Esophagus squamous epithelium (tissue), 5 donors: ENCODE measurements at regions not wholly inside any gene's neighbourhood (a gene's known extent, or its start where the extent isn't known, plus 50 kb on each side); places are given as distances from the start of the nearest gene placed in this dataset.

Experiments
- DNase-seq: peaks from one replicate; lab custom pipeline; 2025; lab: John Stamatoyannopoulos, UW
- H3K27ac ChIP-seq, 4 donors: fragments of 200-600 bp; sonication (generic); one replicate each; pipeline ENCODE4 v1.5.1; 2016 to 2019; ENCODE audit warnings: mild to moderate bottlenecking in 1 of 4
- H3K27me3 ChIP-seq, 4 donors: fragments of 200-600 bp; sonication (generic); 1 replicate in 3 of 4; 2 replicates in 1 of 4; pipeline versions ENCODE4 v1.5.1 to v1.6.0; 2017 to 2021; ENCODE audit warnings: antibody characterized with exemption in 1 of 4
- H3K36me3 ChIP-seq, 3 donors: fragments of 200-600 bp; sonication (generic); one replicate each; pipeline ENCODE4 v1.5.1; 2016 to 2019
- H3K4me1 ChIP-seq, 3 donors: fragments of 200-600 bp; sonication (generic); one replicate each; pipeline ENCODE4 v1.5.1; 2017 to 2019
- H3K4me3 ChIP-seq, 4 donors: fragments of 200-600 bp; sonication (generic); 1 replicate in 3 of 4; 2 replicates in 1 of 4; pipeline ENCODE4 v1.5.1; 2016 to 2019; ENCODE audit warnings: mild to moderate bottlenecking in 2 of 4, moderate library complexity in 1 of 4
- H3K9me3 ChIP-seq, 3 donors: fragments of 200-600 bp; sonication (generic); one replicate each; pipeline ENCODE4 v1.5.1; 2016 to 2019
- POLR2A ChIP-seq, 4 donors: fragments of 450-650 bp; IDR thresholded peaks; one replicate each; pipeline ENCODE4 v1.6.1; 2017; ENCODE audit warnings: antibody characterized with exemption in 4 of 4, mild to moderate bottlenecking in 4 of 4, moderate library complexity in 3 of 4
- WGBS, 2 donors: methylation state at CpG; one replicate each; pipeline ENCODE4 v1.1.5; 2018; 5-methylcytosine and 5-hydroxymethylcytosine counted together
- intact Hi-C: fragments of 100-400 bp; cut with DNase I; formaldehyde crosslinking; loops from one replicate; pipeline ENCODE4 v1.15.0; 2022
- TF ChIP-seq, protein P1 (sequence below), 6 experiments: fragments of 450-650 bp in 4 of 6; fragments of 200-600 bp in 2 of 6; sonication (generic) in 2 of 6; IDR thresholded peaks; one replicate each; pipeline ENCODE4 v1.5.1; 2016 to 2019; ENCODE audit warnings: antibody characterized with exemption in 6 of 6, mild to moderate bottlenecking in 4 of 6, moderate library complexity in 4 of 6
- donor health status: DM: yes; HTN: yes; CAD: no.

DNA sequence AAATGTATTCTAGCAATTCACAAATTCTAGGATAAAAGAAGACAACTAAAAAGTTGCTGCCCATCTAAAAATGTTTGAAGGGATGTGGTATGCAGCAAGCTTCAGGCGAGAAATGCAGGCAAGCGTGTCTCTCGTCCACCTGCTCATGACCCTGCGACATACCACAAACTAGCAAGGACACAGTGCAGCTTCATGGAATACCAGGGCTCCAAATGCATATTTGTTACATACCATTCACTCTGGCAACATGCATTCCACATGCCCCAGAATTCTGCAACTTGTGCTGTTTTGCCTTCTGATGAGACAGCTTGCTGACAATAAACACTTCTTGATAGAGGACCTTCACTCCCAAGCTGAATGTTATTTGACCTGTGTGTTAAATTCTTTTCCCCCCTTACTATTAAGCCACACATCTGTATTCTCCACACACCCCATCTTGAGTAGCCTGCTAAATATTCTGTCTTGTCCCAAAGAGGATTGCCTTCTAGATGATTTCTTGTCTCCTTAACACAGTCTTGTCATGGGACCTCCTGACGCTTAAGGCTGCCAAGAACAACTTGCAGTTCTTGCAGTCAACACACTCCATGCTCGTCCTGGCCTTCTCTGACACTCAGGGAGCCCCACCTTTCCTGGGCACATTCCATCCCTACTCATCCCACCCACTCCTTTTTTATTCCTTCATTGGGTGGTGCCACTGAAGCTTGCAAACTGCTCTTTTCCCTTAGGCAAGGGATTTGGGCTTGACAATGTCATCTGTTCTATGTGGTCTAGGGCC lies 340.5 kb downstream of the PIK3R1 start:
- H3K4me1 ChIP-seq: peaks cover 0 to 43% (median 8%) of the 10 kb centered on the region in 3 donors
- 66 to 78% methylated on average over 6 of the region's 6 CpGs for WGBS, 2 donors
- no peaks in the 10 kb centered on the region for H3K27me3 ChIP-seq
- no peak overlapping the region for H3K27ac ChIP-seq
- H3K4me3 ChIP-seq: no peak overlapping the region
- TF ChIP-seq, protein P1, sequence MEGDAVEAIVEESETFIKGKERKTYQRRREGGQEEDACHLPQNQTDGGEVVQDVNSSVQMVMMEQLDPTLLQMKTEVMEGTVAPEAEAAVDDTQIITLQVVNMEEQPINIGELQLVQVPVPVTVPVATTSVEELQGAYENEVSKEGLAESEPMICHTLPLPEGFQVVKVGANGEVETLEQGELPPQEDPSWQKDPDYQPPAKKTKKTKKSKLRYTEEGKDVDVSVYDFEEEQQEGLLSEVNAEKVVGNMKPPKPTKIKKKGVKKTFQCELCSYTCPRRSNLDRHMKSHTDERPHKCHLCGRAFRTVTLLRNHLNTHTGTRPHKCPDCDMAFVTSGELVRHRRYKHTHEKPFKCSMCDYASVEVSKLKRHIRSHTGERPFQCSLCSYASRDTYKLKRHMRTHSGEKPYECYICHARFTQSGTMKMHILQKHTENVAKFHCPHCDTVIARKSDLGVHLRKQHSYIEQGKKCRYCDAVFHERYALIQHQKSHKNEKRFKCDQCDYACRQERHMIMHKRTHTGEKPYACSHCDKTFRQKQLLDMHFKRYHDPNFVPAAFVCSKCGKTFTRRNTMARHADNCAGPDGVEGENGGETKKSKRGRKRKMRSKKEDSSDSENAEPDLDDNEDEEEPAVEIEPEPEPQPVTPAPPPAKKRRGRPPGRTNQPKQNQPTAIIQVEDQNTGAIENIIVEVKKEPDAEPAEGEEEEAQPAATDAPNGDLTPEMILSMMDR (IDR thresholded peaks at IDR 0.05): no peak
- TF ChIP-seq POLR2A (IDR thresholded peaks at IDR 0.05): no peak
- peaks cover 0 to 10% (median 9%) of the 10 kb centered on the region in 3 donors for H3K9me3 ChIP-seq
- intact Hi-C loops: no loop called here
- no peak for DNase-seq
- H3K36me3 ChIP-seq: no peaks in the 10 kb centered on the region

DNA sequence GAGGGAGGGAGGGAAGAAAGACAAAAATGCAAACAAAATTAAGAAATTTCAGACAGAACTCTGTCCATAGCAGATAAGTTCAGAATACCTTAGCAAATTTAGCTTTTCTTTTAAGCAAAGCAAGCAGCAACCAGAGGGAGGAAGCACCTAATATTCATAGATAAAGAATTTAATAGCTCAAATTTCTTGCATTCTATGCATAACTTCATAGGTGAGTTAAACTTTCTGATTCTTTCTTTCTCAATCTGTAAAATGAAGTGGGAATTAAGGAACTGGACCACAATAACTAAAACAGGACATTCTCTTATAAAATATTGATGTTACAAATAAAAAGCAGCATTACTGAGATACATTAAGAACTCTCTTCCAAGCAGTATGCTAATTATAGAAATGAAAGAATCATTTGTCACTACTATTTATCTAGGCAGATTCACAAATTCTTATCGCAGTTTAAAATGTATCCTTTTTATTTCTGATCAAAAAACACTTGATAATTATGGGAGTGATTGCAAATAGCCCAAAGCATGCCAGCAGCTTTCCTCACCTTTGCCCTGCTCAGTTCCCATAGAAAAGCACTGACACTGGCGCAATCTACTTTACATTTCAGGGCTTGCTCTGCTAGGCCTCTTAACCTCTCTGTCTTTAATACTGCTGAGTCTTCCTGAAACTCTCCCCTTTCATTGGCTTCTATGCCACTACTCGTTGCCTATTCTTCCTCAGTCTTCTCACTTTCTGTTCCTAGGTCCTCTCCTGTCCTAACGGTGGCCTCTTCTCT lies 341.8 kb downstream of the PIK3R1 start:
- no peak for TF ChIP-seq POLR2A (IDR thresholded peaks at IDR 0.05)
- TF ChIP-seq, protein P1 (IDR thresholded peaks at IDR 0.05): no peak
- no peaks in the 10 kb centered on the region for H3K36me3 ChIP-seq
- H3K27ac ChIP-seq: no peak overlapping the region
- H3K27me3 ChIP-seq: no peaks in the 10 kb centered on the region
- peaks cover 0 to 43% (median 8%) of the 10 kb centered on the region in 3 donors for H3K4me1 ChIP-seq
- WGBS, 2 donors: 65 to 70% methylated on average over 4 of the region's 4 CpGs
- peaks cover 0 to 10% (median 9%) of the 10 kb centered on the region in 3 donors for H3K9me3 ChIP-seq
- DNase-seq: no peak
- no peak overlapping the region for H3K4me3 ChIP-seq
- intact Hi-C loops: no loop called here

DNA sequence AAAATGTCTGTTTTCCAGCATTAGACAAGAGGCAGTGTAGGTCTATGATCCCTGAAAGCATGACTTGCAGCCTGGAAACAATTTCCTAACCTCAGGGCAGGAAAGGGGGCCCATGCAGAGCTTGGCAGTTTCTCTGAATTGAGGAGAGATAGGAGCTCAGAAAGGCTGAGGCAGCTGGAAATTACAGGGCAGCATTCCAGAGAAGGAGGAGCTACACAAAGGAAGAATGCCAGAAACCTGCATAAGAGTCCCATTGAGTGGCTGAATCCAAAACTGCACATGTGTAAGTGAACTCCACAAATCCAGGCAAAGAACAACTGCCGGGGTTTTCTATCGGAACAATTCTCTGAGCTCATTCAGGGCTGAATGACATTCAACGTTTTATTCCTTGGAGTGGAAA lies 346.8 kb downstream of the PIK3R1 start:
- 45 to 57% methylated on average over 3 of the region's 3 CpGs for WGBS, 2 donors
- Histone ChIP-seq H3K36me3 (no peaks in the 10 kb centered on the region), H3K4me1 (peaks cover 0 to 10% (median 0%) of the 10 kb centered on the region in 3 donors), H3K4me3 (no peak overlapping the region), H3K27me3 (no peaks in the 10 kb centered on the region), H3K9me3 (peaks cover 0 to 15% (median 10%) of the 10 kb centered on the region in 3 donors), H3K27ac (no peak overlapping the region)
- no peak for TF ChIP-seq POLR2A (IDR thresholded peaks at IDR 0.05)
- TF ChIP-seq, protein P1 (IDR thresholded peaks at IDR 0.05): no peak
- intact Hi-C loops: no loop called here
- no peak for DNase-seq

DNA sequence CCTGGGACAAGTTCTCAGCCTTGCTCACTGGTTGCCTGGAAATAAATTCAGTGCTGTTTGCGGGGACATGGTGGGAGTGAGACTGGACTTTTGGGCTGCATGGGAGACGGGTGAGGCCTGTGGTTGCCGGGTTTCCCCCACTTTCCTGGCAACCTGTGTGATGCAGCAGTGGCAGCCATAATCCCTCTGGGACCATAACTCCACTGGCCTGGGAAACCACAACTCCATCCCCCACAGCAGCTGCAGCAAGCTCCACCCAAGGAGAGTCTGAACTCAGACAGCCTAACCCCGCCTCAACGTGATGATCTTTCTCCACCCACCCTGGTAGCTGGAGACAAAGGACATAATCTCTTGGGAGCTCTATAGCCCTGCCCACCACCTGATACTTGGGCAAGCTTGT lies 349.9 kb downstream of the PIK3R1 start:
- DNase-seq: no peak

More for the DNA sequence above, 349.9 kb downstream of the PIK3R1 start:
- Histone ChIP-seq H3K27ac (no peak overlapping the region), H3K4me3 (no peak overlapping the region), H3K36me3 (no peaks in the 10 kb centered on the region), H3K27me3 (no peaks in the 10 kb centered on the region), H3K4me1 (peaks cover 0 to 8% (median 0%) of the 10 kb centered on the region in 3 donors), H3K9me3 (peaks cover 0 to 5% (median 0%) of the 10 kb centered on the region in 3 donors)
- no peak for TF ChIP-seq POLR2A (IDR thresholded peaks at IDR 0.05)
- TF ChIP-seq, protein P1 (IDR thresholded peaks at IDR 0.05): no peak
- 84 to 100% methylated on average over 3 of the region's 5 CpGs for WGBS, 2 donors
- intact Hi-C loops: no loop called here
